BJ (cell line): ENCODE measurements at regions not wholly inside any gene's neighbourhood (a gene's known extent, or its start where the extent isn't known, plus 50 kb on each side); places are given as distances from the start of the nearest gene placed in this dataset.

Source experiments
- CTCF ChIA-PET: fragments of 350-600 bp; formaldehyde crosslinking; extraction: SDS; loops from one replicate; lab custom pipeline; 2021; ENCODE audit warnings: antibody characterized with exemption, inconsistent platforms; lab: Yijun Ruan, JAX
- POLR2A ChIA-PET: fragments of 300-600 bp; sonication (Branson Sonifier 250); formaldehyde crosslinking; extraction: SDS; loops from one replicate; lab custom pipeline; 2021; ENCODE audit warnings: antibody characterized with exemption; lab: Charles Lee
- DNase-seq: peaks from one replicate; pipeline ENCODE4 v3.0.0-alpha.2; 2011; ENCODE audit warnings: low read depth
- H3K27me3 ChIP-seq: 2 replicates; pipeline ENCODE4 v1.6.0; 2011; ENCODE audit warnings: low read length; ENCODE audit not compliant: control insufficient read depth, insufficient read depth
- H3K36me3 ChIP-seq: 2 replicates; pipeline ENCODE4 v1.5.1; 2011; ENCODE audit warnings: low read length; ENCODE audit not compliant: control insufficient read depth, insufficient read depth
- H3K4me3 ChIP-seq: 2 replicates; pipeline ENCODE4 v1.5.1; 2011; ENCODE audit warnings: low read depth, mild to moderate bottlenecking, control low read depth, low read length
- CTCF ChIP-seq: IDR thresholded peaks from 2 replicates; pipeline ENCODE4 v1.5.1; 2011; ENCODE audit warnings: low read depth, mild to moderate bottlenecking, control low read depth, inconsistent platforms, low read length, moderate library complexity; ENCODE audit not compliant: insufficient read depth

GRCh38 chr4:31539284-31540069, 819.3 kb downstream of the PCDH7 start:
- ChIA-PET POLR2A (no interaction called here), CTCF (no interaction called here)
- Histone ChIP-seq H3K36me3 (no peaks in the 10 kb centered on the region), H3K27me3 (no peaks in the 10 kb centered on the region), H3K4me3 (no peak overlapping the region)
- TF ChIP-seq CTCF = no peak
- no peak for DNase-seq

GRCh38 chr4:31545330-31545729, 825.2 kb downstream of the PCDH7 start:
- H3K4me3 ChIP-seq = no peak overlapping the region
- ChIA-PET POLR2A (no interaction called here), CTCF (no interaction called here)
- H3K36me3 ChIP-seq = no peaks in the 10 kb centered on the region
- H3K27me3 ChIP-seq = no peaks in the 10 kb centered on the region
- no peak for DNase-seq
- no peak for TF ChIP-seq CTCF

GRCh38 chr4:31545755-31546154, 825.6 kb downstream of the PCDH7 start:
- ChIA-PET CTCF (no interaction called here), POLR2A (no interaction called here)
- Histone ChIP-seq H3K27me3 (no peaks in the 10 kb centered on the region), H3K36me3 (no peaks in the 10 kb centered on the region), H3K4me3 (no peak overlapping the region)
- TF ChIP-seq CTCF = no peak
- DNase-seq = no peak

GRCh38 chr4:31548021-31548420, 827.9 kb downstream of the PCDH7 start:
- H3K36me3 ChIP-seq = no peaks in the 10 kb centered on the region
- CTCF ChIA-PET = no interaction called here
- no peak overlapping the region for H3K4me3 ChIP-seq
- H3K27me3 ChIP-seq = no peaks in the 10 kb centered on the region
- DNase-seq = no peak
- TF ChIP-seq CTCF = no peak
- POLR2A ChIA-PET = no interaction called here

GRCh38 chr4:31548823-31549222, 828.7 kb downstream of the PCDH7 start:
- POLR2A ChIA-PET = no interaction called here
- H3K4me3 ChIP-seq = no peak overlapping the region
- CTCF ChIA-PET = no interaction called here
- TF ChIP-seq CTCF = no peak
- no peaks in the 10 kb centered on the region for H3K27me3 ChIP-seq
- no peaks in the 10 kb centered on the region for H3K36me3 ChIP-seq
- DNase-seq = no peak
